ENCODE measurements at regions not wholly inside any gene's neighbourhood (a gene's known extent, or its start where the extent isn't known, plus 50 kb on each side); places are given as distances from the start of the nearest gene placed in this dataset.
"Not testable (repeated sequence)": the region's sequence is repeated elsewhere in the genome, so short reads cannot be mapped to it uniquely, and the experiment has no call there.

- no peak for DNase-seq
These were observed 351.6 kb downstream of the NSUN3 start for GRCh38 chr3:94414418-94414817.

DNA sequence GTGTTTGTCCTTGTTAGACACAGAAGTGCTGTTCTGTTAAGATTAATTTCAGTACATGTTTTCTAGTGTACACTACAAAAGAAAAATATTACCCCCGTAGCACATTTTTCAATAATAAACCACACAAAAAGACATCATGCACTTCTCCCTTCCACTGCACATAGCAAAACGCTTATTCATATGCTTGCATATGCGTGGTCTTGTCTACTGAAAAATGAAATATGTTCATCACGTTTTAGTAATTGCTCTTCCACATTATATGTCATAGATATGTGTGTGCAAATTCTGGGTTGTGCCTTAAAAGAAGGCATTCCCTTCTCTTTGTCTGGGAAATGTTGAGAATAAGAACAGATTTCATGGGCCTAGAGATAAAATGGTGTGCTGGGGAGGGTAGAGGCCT, 353.9 kb downstream of the NSUN3 start:
- no peak for DNase-seq

GRCh38 chr3:94417963-94418455, 355.1 kb downstream of the NSUN3 start:
- no peak for DNase-seq

DNA sequence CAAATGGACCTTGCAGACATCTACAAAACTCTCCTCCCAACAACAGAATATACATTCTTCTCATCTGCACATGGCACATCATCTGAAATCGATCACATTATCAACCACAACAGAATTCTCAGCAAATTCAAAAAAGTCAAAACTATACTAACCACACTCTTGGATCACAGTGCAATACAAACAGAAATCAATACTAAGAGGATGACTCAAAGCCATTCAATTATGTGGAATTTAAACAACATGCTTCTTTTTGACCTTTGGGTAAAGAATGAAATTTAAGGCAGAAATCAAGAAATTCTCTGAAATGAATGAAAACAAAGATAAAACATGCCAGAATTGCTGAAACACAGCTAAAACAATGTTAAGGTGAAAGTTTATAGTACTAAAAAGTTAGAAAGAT, 358.1 kb downstream of the NSUN3 start:
- no peak for DNase-seq

GRCh38 chr3:94423578-94423977, 360.7 kb downstream of the NSUN3 start:
- no peak for DNase-seq

DNA sequence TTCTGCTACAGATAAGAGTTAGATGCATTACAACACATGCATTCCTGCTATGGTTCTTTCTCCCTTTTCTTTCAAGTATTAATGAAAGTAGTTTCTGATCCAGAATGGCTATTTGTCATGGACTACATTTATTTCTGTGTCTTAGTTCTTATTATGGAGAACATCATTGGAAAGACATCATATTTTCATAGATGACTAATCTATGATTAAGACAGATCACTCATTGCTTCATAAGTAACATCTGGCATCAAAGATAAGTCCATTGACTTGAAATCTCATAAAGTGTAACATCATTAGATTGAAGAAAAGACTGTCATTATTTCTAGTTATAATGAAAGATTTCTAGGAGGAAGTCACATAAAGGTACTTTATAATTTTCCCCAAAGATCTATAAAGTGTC, 366.7 kb downstream of the NSUN3 start:
- no peak for DNase-seq

- DNase-seq = no peak
These were observed 369.2 kb downstream of the NSUN3 start for GRCh38 chr3:94431876-94432570.

DNA sequence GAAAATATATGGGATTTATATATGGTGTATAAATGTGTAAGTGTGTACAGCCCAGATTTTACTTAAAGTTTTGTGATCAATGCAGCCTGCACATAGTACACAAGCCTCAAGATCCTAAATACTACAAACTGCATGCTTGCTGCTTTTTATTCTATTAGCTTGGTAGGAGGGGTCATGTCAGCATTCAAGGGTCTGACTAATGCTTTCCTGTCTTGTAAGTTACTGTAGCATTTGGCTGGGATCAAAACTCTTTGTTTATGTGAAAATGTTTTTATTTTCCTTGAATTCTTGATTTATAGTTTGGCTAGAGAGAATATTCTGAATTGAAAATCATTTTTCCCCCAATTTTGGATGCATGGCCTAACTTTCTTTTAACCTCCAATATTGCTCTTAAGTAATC, 370.9 kb downstream of the NSUN3 start:
- no peak for DNase-seq

GRCh38 chr3:94440767-94441493, 378.1 kb downstream of the NSUN3 start:
- DNase-seq = no peak

DNA sequence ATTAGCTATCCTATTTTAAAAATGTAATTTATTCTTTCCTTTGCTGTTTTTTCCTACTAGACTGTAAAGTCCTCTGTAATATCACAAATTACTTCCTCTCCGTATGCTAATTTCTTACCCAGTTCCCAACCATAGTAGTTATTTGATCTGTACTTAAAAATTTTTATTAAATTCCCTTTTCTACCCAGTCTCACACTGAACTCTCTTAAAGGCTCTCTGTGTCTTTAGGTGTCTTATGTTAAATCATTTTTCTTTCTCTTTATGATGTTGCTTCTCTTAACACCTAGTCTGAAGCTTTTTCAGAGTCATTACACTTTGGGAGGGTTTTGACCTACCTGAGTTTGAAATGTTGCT, 378.6 kb downstream of the NSUN3 start:
- DNase-seq = no peak

DNA sequence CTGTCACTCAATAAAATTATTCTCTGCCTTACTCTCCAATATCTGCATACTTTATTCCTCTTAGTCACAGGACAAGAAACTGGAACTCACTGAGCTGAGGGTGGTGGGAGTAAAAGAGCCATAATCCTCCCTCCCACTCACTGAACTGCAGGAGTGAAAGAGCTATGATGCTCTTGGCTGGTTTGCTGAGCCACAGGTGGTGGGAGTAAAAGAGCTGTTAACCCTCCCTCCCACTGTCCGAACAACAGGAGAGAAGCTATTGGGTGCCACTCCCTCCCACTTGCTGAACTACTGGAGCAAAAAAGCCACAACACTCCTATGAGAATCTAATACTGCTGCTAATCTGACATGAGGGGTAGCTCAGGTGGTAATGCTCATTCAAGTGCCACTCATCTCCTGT, 391.0 kb downstream of the NSUN3 start:
- DNase-seq = no peak

GRCh38 chr3:94459167-94459566, 396.3 kb downstream of the NSUN3 start:
- DNase-seq = no peak

DNA sequence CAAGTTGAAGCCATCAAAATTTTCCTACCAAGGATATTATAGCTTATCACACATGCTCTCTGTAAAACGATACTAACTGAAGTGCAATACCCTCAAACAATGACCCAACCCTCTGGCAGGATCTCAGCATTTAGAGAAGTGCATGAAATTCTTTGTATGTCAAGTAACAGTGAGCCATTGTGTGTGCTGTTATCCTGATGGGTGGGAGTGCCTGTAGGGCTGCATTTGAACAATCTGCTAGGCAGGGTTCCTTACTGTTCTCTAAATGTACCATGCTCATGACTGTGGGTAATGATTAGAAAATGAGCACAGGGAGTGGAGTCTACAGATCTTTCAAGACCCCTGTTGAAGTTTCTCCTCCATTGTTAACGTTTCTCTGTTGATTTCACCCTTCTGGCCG, 398.1 kb downstream of the NSUN3 start:
- no peak for DNase-seq

DNA sequence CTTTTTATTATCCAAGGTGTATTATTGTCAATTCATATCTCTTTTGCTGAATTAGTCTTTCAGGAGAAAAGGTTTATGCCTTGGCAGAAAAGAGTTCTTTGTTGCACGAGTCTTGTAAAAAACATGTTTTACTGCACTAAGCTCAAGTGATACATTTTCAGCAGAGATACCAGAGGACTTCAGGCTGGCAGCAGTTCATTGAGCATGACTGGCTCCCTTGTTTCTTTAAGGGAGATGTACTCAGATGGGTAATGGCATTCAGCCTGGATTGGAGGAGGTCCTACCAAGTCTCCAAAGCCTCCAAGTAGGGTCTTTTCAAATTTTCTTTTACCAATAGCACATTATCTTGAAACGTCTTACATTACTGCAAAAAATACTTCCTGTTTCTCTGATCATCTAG, 400.1 kb downstream of the NSUN3 start:
- DNase-seq = no peak

- DNase-seq = no peak
These were observed 409.6 kb downstream of the NSUN3 start for GRCh38 chr3:94472511-94472910.

- no peak for DNase-seq
These were observed 418.5 kb downstream of the NSUN3 start for GRCh38 chr3:94481226-94481898.

DNA sequence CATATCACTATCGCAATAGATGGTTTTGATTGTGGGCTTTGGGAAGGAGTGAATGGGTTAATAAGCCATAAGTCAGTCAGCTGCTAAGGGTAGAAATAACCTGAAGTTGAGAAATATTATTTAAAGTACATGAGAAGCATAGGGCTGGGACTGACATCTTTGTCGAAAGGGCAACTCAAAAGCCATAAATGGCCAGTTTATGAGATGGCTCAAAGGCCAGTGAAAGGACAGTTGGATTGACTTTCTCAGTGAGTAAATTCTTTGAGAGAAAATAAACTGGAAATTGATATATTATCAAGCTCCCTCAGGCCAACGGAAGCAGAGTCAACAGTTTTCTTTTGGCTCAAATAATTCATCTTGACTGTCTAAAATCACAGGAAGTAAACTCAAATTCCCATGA, 419.8 kb downstream of the NSUN3 start:
- DNase-seq = no peak

GRCh38 chr3:94483403-94483802, 420.5 kb downstream of the NSUN3 start:
- DNase-seq = no peak

DNA sequence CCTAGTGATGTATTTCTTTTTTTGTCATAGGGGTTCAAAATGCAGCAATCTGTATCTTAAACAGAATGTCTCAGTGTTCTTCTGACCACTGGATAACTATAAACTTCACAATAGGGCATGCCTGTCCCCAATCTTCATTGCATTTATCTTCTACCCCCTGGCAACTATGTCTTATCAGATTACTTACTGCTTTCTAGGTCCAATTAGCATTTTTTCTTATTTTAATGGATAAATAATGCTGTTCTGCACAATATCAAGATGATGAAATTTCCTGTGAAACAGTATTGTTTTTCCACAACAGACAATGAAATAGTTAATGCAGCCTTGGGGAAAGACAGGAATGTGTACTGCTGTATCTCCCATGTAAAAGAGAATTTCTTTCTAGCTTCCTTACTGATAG, 432.1 kb downstream of the NSUN3 start:
- no peak for DNase-seq

DNA sequence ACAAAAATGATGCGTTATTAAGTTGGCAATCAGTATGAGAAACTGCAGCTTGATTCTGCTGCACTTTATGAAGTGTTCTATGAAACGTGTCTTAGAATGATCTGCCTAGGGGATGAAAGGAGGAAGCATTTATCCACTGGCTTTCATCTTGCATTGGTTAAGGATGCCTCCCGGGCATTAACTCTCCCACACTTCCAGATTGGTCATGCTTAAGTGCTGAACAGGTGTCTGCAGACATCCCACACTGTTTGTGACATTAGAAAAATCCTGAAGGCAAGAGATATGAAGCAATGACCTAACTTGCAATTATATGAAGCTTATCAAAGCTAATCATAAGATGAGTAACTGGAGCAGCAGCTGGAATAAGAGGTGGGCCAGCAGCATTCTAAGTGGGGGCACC, 437.3 kb downstream of the NSUN3 start:
- no peak for DNase-seq

DNA sequence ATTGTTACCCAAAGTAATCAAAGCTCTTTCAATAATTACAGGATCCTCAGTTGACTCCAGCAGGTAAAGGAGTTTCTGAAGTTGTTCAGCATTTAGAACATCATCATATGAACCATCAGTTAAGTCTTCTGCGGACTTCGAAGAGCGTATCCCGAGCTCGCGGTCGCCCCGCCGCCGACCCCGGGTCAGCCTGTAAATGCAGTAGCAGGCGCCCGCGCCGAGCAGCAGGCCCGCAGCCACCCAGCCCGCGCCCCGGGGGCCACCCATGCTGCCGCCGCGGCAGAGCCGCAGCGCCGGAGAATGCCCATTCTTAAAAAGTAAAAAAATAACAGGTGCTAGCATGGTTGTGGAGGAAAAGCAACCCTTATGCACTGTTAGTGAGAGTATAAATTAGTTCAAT, 444.5 kb downstream of the NSUN3 start:
- not testable (repeated sequence) for DNase-seq

DNA sequence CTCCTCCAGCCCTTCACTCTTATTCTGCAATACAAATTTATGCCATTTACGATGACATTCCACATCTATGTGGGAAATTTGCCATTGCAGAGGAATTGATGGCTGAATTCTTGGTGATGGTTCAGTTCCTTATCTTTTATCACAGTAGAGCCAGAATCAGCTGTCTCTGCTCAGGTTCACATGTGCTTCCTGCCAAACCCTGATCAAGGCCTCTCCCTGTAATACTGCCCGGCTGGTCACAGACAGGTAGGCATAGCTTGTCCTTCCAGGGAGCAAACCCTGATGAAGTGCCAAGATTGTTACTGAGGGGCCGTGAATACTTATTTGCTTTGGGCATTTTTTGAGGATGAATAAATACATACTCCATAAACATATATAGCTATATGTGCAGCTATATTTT, 450.0 kb downstream of the NSUN3 start:
- no peak for DNase-seq

DNA sequence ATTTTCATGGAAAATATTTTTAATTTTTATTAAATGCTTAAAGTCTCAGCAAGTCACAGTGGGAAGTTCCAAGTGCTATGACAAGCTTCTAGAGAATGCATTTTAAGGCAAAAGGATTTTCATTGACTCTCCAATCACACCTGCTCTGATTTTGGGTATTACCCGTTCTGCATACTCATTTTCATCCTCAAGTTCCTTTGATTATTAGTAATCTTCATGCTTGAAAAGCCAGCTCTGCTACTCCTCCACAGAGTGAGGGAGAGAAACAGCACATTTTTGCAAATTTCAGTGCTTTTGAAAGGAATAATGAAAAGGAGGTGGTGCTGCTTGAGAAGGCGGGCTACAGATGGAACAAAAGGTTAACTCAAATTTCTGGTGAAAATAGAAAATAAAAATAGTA, 450.7 kb downstream of the NSUN3 start:
- no peak for DNase-seq

DNA sequence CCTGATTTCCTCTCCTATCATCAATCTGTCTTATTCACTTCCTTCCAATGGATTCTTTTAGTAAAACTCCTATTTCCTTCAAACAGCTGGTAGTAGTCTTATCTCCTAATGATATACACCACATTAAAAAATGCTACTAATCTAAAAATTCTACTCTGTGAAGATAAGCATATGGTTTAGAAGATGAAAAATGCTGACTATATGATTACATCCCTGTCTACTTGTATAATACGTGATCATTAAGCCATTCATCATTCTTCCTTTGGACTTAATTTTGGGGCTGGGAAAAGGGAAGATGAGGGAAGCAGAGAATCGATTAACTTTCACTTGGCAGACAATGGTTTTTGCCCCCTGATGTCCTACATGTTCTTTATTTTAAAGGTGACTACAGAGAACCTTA, 453.1 kb downstream of the NSUN3 start:
- DNase-seq = no peak
